ENCODE measurements at regions not wholly inside any gene's neighbourhood (a gene's known extent, or its start where the extent isn't known, plus 50 kb on each side); places are given as distances from the start of the nearest gene placed in this dataset.

GRCh38 chr18:78821396-78821795 lies 158.2 kb upstream of the SALL3 start:
- WGBS, 4 donors = 40 to 55% (median 45%) methylated on average over 9 of the region's 9 CpGs
- no peaks in the 10 kb centered on the region for H3K9me3 ChIP-seq
- DNase-seq = no peak
- H3K36me3 ChIP-seq = no peaks in the 10 kb centered on the region
- ATAC-seq = no peak
- peaks cover 0 to 31% (median 3%) of the 10 kb centered on the region in 9 donors for H3K27me3 ChIP-seq
- H3K4me1 ChIP-seq = no peaks in the 10 kb centered on the region
- TF ChIP-seq, protein P1, sequence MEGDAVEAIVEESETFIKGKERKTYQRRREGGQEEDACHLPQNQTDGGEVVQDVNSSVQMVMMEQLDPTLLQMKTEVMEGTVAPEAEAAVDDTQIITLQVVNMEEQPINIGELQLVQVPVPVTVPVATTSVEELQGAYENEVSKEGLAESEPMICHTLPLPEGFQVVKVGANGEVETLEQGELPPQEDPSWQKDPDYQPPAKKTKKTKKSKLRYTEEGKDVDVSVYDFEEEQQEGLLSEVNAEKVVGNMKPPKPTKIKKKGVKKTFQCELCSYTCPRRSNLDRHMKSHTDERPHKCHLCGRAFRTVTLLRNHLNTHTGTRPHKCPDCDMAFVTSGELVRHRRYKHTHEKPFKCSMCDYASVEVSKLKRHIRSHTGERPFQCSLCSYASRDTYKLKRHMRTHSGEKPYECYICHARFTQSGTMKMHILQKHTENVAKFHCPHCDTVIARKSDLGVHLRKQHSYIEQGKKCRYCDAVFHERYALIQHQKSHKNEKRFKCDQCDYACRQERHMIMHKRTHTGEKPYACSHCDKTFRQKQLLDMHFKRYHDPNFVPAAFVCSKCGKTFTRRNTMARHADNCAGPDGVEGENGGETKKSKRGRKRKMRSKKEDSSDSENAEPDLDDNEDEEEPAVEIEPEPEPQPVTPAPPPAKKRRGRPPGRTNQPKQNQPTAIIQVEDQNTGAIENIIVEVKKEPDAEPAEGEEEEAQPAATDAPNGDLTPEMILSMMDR (IDR thresholded peaks at IDR 0.05) = no peak
- TF ChIP-seq POLR2A (IDR thresholded peaks at IDR 0.05) = no peak
- intact Hi-C loops (cut with DNase I) = no loop called here
- H3K27ac ChIP-seq = no peak overlapping the region
- no peak overlapping the region for H3K4me3 ChIP-seq

DNA sequence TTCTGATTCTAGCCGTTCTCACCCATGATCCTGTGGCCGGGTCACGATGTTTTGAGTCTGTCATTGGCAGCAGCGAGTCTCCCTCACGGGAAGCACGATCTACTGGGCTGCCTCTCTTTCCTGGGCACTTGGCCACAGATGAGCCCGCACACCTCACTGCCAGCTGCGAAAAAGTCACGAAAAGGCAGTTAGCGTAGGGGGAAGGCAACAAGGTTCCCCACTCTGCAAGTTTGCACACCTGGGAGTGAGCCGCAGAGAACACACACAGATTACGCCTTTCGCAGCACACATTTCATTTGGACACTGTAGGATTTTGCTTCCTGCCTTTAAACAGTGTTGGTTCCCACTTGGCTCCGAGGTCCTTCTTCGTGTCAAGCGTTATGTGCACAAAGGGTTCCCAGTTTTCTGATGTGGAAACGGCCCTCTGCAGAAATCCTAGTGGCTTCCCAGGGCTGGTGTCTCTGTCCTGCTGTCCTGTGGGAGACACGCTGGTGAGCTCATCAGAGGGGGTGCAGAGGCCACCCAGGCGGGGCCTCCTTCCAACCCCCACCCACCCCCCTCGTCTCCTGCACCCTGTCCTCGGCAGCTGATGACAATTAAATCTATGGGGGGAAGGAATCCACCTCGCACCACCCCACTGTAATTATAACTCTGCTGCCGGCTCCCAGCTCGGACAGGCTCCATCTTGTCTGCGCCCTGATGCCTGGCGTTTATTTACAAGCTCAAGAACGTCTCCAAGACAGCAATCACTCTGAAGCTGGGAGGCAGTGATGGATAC lies 157.3 kb upstream of the SALL3 start:
- no peak for DNase-seq
- WGBS, 4 donors = 79 to 84% (median 82%) methylated on average over 23 to 27 of the region's 27 CpGs
- TF ChIP-seq POLR2A (IDR thresholded peaks at IDR 0.05) = no peak
- TF ChIP-seq, protein P1 (IDR thresholded peaks at IDR 0.05) = no peak
- no peaks in the 10 kb centered on the region for H3K4me1 ChIP-seq
- peaks cover 0 to 31% (median 3%) of the 10 kb centered on the region in 9 donors for H3K27me3 ChIP-seq
- no peak for ATAC-seq
- no peak overlapping the region for H3K27ac ChIP-seq
- no peak overlapping the region for H3K4me3 ChIP-seq
- H3K9me3 ChIP-seq = no peaks in the 10 kb centered on the region
- intact Hi-C loops (cut with DNase I) = no loop called here
- H3K36me3 ChIP-seq = no peaks in the 10 kb centered on the region

- DNase-seq (no peak), ATAC-seq (no peak)
- Histone ChIP-seq H3K4me3 (no peak overlapping the region), H3K27ac (no peak overlapping the region), H3K27me3 (peaks cover 0 to 31% (median 3%) of the 10 kb centered on the region in 9 donors), H3K9me3 (no peaks in the 10 kb centered on the region), H3K4me1 (no peaks in the 10 kb centered on the region), H3K36me3 (no peaks in the 10 kb centered on the region)
- TF ChIP-seq POLR2A (IDR thresholded peaks at IDR 0.05) = no peak
- TF ChIP-seq, protein P1 (IDR thresholded peaks at IDR 0.05) = no peak
- WGBS, 4 donors = 85 to 95% (median 90%) methylated on average over 15 of the region's 15 CpGs
- intact Hi-C loops (cut with DNase I) = no loop called here
Observed at GRCh38 chr18:78822949-78823285, 156.7 kb upstream of the SALL3 start.

DNA sequence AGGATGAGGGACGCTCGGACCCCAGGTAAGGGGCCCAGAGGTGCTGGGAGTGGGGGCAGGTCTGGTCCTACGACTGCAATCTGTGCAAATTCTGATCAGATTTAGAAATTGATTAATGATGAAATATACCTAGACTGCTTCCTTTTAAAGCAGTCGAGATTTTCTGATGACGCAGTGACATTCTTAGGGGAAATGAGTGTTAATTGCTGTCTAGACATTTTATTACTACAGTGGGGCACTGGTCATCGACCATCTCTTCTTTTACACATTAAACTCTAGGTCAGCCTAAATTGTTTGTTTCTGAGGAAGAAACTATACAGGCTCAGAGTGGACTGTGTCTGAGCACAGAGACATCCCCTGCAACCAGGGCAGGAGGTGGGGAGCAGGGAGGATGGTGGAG lies 154.4 kb upstream of the SALL3 start:
- ATAC-seq = no peak

DNA sequence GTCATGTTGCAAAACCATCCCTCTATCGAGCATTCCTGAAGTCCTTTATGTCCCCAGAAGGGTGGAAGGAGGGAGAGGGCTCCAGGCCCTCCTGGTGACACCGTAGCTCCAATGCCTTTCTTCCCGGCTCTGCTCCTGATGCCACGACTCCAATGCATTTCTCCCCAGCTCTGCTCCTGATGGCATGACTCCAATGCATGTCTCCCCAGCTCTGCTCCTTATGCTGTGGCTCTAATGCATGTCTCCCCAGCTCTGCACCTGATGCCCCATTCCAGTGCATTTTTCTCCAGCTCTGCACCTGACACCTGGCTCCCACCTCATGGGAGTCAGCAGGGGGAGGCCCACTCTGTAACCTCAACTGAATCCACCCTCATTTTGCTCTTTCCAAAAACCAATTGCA lies 153.0 kb upstream of the SALL3 start:
- no peaks in the 10 kb centered on the region for H3K9me3 ChIP-seq
- DNase-seq = no peak
- no peak overlapping the region for H3K4me3 ChIP-seq
- peaks cover 0 to 31% (median 0%) of the 10 kb centered on the region in 9 donors for H3K27me3 ChIP-seq
- H3K27ac ChIP-seq = no peak overlapping the region
- no peaks in the 10 kb centered on the region for H3K36me3 ChIP-seq
- no peak for ATAC-seq
- H3K4me1 ChIP-seq = no peaks in the 10 kb centered on the region
- intact Hi-C loops (cut with DNase I) = no loop called here
- TF ChIP-seq, protein P1 (IDR thresholded peaks at IDR 0.05) = no peak
- TF ChIP-seq POLR2A (IDR thresholded peaks at IDR 0.05) = no peak
- 57 to 82% (median 73%) methylated on average over 4 of the region's 4 CpGs for WGBS, 4 donors

More for the DNA sequence above, 154.4 kb upstream of the SALL3 start:
- Histone ChIP-seq H3K36me3 (no peaks in the 10 kb centered on the region), H3K27ac (no peak overlapping the region), H3K4me1 (no peaks in the 10 kb centered on the region), H3K27me3 (peaks cover 0 to 35% (median 0%) of the 10 kb centered on the region in 9 donors), H3K9me3 (no peaks in the 10 kb centered on the region), H3K4me3 (no peak overlapping the region)
- TF ChIP-seq POLR2A (IDR thresholded peaks at IDR 0.05) = no peak
- intact Hi-C loops (cut with DNase I) = no loop called here
- 74 to 77% (median 76%) methylated on average over 6 of the region's 6 CpGs for WGBS, 4 donors
- DNase-seq = no peak

Data from heart left ventricle (tissue), 16 donors.